Umbilical cord (tissue), 1 donor: ENCODE measurements at regions not wholly inside any gene's neighbourhood (a gene's known extent, or its start where the extent isn't known, plus 50 kb on each side); places are given as distances from the start of the nearest gene placed in this dataset.

Source experiments
- DNase-seq: peaks from one replicate; pipeline ENCODE4 v3.0.0-alpha.2; 2015; ENCODE audit warnings: low spot score

DNA sequence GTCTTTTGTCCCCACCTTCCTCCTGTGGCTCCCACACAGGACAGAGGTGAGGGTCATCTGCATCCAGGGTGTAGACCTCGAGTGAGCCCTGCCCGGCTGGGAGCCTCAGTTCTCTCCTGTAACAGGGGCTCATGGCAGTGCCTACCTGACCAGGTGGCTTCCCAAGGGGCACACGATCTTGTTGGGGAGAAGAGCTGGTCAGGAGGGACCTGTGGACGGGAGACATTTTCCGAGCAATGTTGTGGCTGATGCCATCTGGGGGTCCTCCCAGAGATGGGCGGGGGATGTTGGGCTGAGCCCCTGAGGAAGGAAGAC is 51.9 kb downstream of the CEBPB start:
- DNase-seq, result no peak

DNA sequence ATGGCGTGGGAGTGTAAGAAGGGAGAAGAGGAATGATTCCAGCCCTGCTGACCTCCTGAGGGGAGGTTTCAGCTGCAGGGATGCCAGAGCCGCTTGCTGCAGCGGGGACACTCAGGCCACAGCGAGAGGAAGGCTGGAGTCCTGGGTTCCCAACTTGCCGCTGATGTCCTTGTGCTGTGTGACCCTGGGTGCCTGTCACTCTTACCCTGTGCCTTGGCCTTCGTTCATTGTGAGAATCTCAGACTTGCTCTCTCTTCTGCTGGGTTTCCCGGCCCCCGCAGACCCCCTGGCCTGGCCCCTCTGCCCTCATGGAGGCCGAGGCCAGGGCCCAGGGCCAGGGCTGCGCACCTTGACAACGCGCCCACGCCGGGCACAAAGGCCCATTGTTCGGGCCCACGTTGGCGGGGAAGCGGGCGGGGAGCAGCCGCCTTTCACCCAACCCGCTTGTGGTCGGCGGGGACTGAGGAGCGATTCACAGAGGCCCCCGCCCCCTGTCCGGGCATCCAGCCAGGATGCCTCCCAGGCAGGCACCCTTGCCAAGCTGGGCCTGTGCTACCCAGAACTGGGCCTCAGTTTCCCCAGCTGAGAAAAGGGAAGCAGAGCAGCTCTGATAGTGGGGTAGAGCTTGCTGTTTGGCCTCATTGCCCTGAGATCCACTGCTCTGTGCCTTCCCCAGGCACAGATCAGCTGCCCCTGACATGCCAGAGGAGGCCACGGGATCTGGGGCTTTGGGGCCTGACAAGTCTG is 52.4 kb downstream of the CEBPB start:
- peak; percentile 14 for DNase-seq

- no peak for DNase-seq
These were observed 53.2 kb downstream of the CEBPB start for GRCh38 chr20:50243610-50244351.

DNA sequence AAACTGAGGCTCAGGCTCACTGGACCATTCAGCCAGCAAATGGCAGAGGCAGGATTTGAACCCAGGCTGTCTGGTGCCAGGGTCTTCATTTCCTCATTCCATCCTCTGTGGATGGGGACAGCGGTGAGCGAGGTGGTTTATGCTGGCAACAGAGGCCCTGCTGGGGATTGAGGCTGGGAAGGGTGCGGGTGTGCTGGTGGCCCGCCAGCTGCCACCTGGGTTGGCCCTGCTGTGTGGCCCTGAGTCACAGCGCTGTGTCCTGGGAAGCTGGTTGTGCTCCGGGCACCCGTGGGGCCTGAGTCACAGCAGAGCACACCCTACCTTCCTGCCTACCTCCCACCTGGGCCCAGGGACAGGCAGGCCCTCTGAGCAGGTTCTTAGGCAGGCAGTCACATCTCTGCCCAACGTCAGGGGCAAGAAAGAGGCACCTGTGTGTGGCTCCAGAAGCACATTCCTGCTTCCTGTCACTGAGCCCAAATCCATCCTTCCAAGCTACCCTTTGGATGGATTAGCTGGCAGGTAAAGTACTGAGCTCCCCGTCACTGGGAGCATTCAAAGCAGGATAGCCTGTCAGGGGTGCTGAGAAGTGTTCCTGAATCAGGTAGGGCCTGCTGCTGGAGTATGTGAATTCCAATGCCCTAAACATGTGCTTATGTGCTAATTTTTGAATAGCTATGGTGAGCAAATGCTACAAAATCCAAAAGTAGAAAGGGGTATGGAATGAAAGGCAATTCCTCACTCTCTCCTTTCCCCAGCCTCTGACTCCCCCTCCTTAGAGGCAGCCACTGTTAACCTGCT is 53.9 kb downstream of the CEBPB start:
- DNase-seq, result no peak

GRCh38 chr20:50245498-50246366 is 55.1 kb downstream of the CEBPB start:
- DNase-seq, result peak; percentile 29

DNA sequence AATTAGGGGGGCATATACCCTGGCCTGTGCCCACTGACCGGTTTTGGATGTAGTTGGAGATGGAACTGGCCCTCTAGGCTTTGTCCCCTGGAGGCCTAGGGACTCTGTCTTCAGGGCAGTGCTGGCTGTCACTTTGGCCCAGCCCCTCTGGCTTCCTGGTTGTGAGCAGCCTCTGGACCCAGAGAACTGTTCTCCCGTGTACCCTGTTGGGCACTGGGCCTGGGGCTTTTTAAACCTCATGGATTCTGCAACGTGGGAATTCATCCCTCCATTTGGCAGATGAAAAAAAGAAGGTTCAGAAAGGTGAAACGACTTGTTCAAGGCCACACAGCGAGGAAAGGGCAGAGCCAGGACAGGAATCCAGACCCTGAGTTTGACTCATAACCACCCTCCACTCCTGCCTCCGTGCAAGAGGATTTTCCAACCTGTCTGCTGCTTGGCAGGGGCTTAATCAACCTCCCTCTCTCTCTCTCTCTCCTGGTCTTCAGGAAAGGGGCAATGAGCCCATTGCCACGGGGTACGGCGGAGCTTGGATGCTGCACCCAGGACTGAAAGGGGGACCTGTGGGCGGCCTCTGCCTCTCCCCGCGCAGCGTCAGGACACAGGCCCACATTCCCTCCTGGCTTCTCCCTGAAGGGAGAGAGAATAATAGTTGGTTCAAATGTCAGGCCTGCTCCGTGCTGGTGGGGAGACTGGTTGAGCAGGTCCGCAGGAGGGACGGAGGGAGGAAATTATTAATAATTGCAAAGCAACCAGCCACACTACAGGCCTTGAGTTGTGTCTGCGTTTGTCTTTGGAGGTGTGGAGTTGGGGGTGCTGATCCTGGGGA is 56.0 kb downstream of the CEBPB start:
- peak; percentile 28 for DNase-seq

DNA sequence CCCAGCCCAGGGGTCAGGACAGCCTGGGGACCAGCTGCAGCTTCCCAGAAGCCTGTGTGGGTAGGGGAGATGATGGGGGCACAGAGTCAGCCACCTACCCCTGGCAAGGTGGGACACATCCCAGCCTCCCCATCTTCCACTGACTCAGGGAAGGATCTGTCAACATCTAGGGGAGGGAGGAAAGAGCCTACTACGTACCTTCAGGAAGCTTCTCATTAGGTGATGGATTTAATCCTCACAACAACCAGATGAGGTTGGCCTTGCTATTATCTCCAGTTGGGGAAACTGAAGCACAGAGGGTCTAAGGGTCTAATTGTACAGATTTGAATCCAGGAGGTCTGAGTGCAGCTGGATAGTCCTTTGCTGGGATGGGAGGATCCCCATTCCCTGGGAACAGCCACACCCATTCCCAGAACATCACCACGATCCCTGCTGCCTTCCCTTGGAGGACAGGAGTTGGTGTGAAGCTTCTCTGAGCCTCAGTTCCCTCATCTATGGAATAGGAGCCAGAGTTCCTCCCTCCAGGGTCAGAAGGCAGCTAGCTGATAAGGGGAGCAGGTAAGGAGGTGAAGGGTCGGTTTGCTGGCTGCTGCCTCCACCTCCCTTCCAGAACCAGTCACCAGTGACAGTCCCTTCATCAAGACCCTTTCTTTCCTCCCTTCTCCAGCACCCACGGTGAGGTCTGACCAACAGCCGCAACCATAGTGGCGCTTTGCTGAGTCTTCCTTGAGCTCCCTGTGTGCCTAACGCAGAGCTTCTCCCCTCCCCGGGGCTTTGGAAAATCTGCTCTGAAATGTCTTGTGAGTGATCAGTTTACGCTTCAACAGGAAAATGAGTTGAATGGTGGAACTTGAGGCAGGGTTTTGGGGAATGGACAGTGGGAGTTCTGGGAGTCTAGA is 56.8 kb downstream of the CEBPB start:
- no peak for DNase-seq

- no peak for DNase-seq
These were observed 57.5 kb downstream of the CEBPB start for GRCh38 chr20:50248104-50248641.

DNA sequence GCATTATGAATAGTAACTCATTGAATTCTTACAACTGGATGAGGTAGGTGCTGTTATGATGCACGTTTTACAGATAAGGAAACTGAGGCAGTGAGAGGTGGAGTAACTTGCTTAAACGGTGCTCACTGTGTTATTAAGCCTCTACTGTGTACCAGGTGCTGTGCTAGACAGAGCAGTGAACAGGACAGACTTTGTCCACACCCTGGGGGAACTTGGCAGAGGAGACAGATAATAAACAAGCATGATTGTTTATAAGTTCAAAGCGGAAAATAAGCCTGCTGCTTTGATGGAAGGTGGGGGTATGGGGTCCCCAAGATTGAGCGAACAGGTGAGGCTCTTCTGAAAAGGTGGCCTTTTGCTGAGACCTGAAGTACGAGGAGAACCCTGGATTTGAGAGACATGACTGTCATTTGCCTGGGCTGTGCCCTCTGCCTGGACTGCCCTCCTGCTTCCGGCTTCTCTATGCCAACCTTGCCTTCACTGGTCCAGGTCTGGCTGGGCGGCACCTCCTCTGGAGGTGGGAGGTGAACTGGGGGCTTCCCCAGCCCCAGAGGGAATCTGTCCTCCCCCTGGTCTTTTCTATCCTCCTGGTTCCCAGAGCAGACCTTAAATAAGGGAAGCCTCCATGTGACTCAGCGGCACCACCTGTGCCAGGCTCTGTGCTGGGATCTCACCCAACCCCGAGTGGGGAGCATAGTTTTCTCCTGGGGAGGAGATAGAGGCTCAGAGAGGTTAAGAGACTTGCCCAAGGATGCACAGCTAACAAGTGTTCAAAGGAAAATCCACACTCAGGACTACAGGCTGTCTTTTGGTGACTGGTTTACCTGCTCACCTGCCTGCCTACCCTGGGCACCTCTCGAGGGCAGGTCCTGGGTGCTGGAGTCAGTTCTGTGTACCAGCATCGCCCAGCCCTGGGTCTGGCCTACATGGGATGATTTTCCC is 59.1 kb downstream of the CEBPB start:
- DNase-seq, result no peak

- no peak for DNase-seq
These were observed 60.2 kb downstream of the CEBPB start for GRCh38 chr20:50250679-50251382.

DNA sequence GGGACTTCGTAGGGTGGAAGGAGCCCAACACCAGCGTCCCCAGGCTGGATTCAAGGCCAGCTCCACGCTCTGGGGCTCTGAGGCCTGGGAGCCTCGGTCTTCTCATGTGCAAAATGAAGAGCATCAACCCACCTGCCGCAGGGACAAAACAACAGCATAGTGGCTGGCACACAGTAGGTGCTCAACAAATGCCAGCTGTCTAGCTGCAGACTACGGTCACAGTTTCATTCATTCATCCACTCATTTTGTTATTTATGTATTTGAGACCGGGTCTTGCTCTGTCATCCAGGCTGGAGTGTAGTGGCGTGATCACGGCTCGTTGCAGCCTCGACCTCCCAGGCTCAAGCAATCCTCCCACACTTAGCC is 60.7 kb downstream of the CEBPB start:
- no peak for DNase-seq

GRCh38 chr20:50251992-50252511 is 61.4 kb downstream of the CEBPB start:
- DNase-seq, result no peak

- DNase-seq, result no peak
These were observed 62.1 kb downstream of the CEBPB start for GRCh38 chr20:50252701-50253100.

GRCh38 chr20:50253101-50253500 is 62.5 kb downstream of the CEBPB start:
- no peak for DNase-seq

DNA sequence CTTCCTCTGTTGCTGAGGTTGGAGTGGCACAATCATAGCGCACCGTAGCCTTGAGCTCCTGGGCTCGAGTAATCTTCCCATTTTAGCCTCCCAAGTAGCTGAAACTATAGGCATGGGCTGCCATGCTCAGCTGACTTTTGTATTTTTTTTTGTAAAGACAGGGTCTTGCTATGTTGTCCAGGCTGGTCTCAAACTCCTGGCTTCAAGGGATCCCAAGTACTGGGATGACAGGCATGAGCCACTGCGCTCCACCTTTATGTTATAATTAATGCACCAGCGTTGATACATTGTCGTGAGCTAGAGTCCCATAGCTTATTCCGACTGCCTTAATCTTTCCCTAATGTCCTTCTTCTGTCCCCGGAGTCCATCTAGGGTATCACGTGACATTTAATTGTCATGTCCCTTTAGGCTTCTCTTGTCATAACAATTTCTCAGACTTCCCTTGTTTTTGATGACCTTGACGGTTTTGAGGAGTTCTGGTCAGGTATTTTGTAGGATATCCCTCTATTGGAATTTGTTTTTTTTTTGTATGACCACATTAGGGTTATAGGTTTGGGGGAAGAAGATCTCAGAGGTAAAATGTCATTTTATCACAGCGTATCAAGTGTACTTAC is 63.9 kb downstream of the CEBPB start:
- DNase-seq, result no peak

DNA sequence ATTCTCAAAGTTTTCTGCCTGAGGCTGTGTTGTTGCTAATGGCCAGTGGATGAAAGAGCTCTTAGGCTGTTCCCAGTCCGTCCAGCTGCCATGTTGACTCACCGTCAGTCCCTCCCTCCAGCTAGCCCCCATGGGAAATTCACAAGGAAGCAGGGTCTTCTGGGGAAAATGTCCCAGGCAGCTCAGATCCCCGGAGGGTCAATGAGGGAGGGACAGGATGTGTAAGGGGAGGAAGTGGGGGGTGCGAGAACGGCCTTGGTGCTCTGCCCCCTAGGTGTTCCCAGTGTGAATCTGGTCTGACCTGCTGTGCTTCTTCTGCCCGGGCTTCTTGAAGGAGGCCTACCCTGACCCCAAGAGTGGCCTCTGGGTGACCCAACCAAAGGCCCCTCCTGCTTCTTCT is 65.9 kb downstream of the CEBPB start:
- no peak for DNase-seq

- no peak for DNase-seq
These were observed 67.2 kb downstream of the CEBPB start for GRCh38 chr20:50257860-50258259.
